ENCODE measurements at regions not wholly inside any gene's neighbourhood (a gene's known extent, or its start where the extent isn't known, plus 50 kb on each side); places are given as distances from the start of the nearest gene placed in this dataset.

DNA sequence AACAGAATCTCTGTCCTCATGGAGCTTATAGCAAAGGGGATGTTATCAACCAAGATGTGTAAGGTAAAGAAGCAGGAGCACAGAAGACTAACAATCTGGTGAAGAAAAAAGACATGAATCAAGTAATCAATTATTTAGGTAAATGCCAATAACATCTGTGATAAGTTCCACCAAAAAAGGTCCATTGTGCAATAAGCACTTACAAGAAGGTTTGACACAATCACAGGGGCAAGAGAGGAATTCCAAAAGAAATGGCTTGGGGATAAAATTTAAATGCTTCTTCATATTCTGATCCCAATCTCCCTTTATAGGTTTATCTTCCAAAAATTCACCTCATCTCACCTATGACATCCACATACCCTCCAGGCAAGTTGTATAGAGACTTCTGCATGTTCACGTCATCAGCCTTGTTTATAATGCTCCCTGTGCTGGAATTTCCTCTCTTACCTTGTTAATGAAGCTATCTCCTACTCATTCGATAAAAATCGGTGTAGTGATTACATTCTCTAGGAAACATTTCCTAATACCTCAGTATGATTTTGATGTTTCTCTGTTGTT lies 53.6 kb upstream of the DPT start:
- Mint-ChIP-seq H3K36me3 (no peaks in the 10 kb centered on the region), H3K9me3 (no peaks in the 10 kb centered on the region), H3K27ac (no peak overlapping the region), H3K4me1 (ENCODE audit: unreplicated experiment) (no peaks in the 10 kb centered on the region), H3K27me3 (no peaks in the 10 kb centered on the region), H3K4me3 (no peak overlapping the region)
- no peak for TF ChIP-seq CTCF (conservative IDR thresholded peaks at IDR 0.05)
- no peak for DNase-seq (ENCODE audit: extremely low spot score, unreplicated experiment)

GRCh38 chr1:168783458-168784210 lies 54.6 kb upstream of the DPT start:
- H3K4me1 Mint-ChIP-seq (ENCODE audit: unreplicated experiment), result no peaks in the 10 kb centered on the region
- no peaks in the 10 kb centered on the region for H3K9me3 Mint-ChIP-seq
- H3K27ac Mint-ChIP-seq, result no peak overlapping the region
- H3K27me3 Mint-ChIP-seq, result no peaks in the 10 kb centered on the region
- no peak for DNase-seq (ENCODE audit: extremely low spot score, unreplicated experiment)
- TF ChIP-seq CTCF (conservative IDR thresholded peaks at IDR 0.05), result no peak
- no peaks in the 10 kb centered on the region for H3K36me3 Mint-ChIP-seq
- H3K4me3 Mint-ChIP-seq, result no peak overlapping the region

- no peak overlapping the region for H3K4me3 Mint-ChIP-seq
- H3K4me1 Mint-ChIP-seq (ENCODE audit: unreplicated experiment), result no peaks in the 10 kb centered on the region
- no peaks in the 10 kb centered on the region for H3K27me3 Mint-ChIP-seq
- H3K27ac Mint-ChIP-seq, result no peak overlapping the region
- H3K9me3 Mint-ChIP-seq, result peaks cover 6% of the 10 kb centered on the region
- H3K36me3 Mint-ChIP-seq, result no peaks in the 10 kb centered on the region
- no peak for DNase-seq (ENCODE audit: extremely low spot score, unreplicated experiment)
- TF ChIP-seq CTCF (conservative IDR thresholded peaks at IDR 0.05), result no peak
These were observed 57.7 kb upstream of the DPT start for GRCh38 chr1:168786476-168787330.

- no peak for DNase-seq (ENCODE audit: extremely low spot score, unreplicated experiment)
- Mint-ChIP-seq H3K9me3 (peaks cover 6% of the 10 kb centered on the region), H3K27me3 (no peaks in the 10 kb centered on the region), H3K36me3 (no peaks in the 10 kb centered on the region), H3K4me1 (ENCODE audit: unreplicated experiment) (no peaks in the 10 kb centered on the region), H3K4me3 (no peak overlapping the region), H3K27ac (no peak overlapping the region)
- TF ChIP-seq CTCF (conservative IDR thresholded peaks at IDR 0.05), result no peak
These were observed 59.3 kb upstream of the DPT start for GRCh38 chr1:168788258-168788657.

GRCh38 chr1:168789501-168789900 lies 60.5 kb upstream of the DPT start:
- Mint-ChIP-seq H3K27me3 (no peaks in the 10 kb centered on the region), H3K27ac (no peak overlapping the region), H3K4me1 (ENCODE audit: unreplicated experiment) (no peaks in the 10 kb centered on the region), H3K9me3 (peaks cover 6% of the 10 kb centered on the region), H3K4me3 (no peak overlapping the region), H3K36me3 (no peaks in the 10 kb centered on the region)
- no peak for TF ChIP-seq CTCF (conservative IDR thresholded peaks at IDR 0.05)
- no peak for DNase-seq (ENCODE audit: extremely low spot score, unreplicated experiment)
